Activated effector memory CD4-positive, alpha-beta T cell treated with anti-CD3 and anti-CD28 coated beads, Interleukin-2, amount 50 U/mL, for 16 hours (primary cell): ENCODE measurements at regions not wholly inside any gene's neighbourhood (a gene's known extent, or its start where the extent isn't known, plus 50 kb on each side); places are given as distances from the start of the nearest gene placed in this dataset.

Source experiments
- DNase-seq: peaks from one replicate; pipeline ENCODE4 v3.0.0-alpha.2; 2020

- DNase-seq = no peak
These were observed 471.9 kb downstream of the KCTD12 start for GRCh38 chr13:76414320-76414719.

GRCh38 chr13:76406243-76406642 lies 480.0 kb downstream of the KCTD12 start:
- no peak for DNase-seq

GRCh38 chr13:76398425-76398824 lies 487.8 kb downstream of the KCTD12 start:
- DNase-seq = no peak

- DNase-seq = no peak
These were observed 488.8 kb downstream of the KCTD12 start for GRCh38 chr13:76397413-76397812.

GRCh38 chr13:76389321-76389720 lies 496.9 kb downstream of the KCTD12 start:
- DNase-seq = no peak

GRCh38 chr13:76387566-76387965 lies 498.6 kb downstream of the KCTD12 start:
- no peak for DNase-seq

- no peak for DNase-seq
These were observed 499.9 kb downstream of the KCTD12 start for GRCh38 chr13:76386321-76386720.

- DNase-seq = no peak
These were observed 500.6 kb downstream of the KCTD12 start for GRCh38 chr13:76385586-76385985.

GRCh38 chr13:76383676-76384461 lies 502.3 kb downstream of the KCTD12 start:
- no peak for DNase-seq

GRCh38 chr13:76380446-76381065 lies 505.6 kb downstream of the KCTD12 start:
- no peak for DNase-seq

- no peak for DNase-seq
These were observed 506.7 kb downstream of the KCTD12 start for GRCh38 chr13:76379341-76380105.

- DNase-seq = no peak
These were observed 507.4 kb downstream of the KCTD12 start for GRCh38 chr13:76378767-76379166.

- DNase-seq = no peak
These were observed 522.4 kb downstream of the KCTD12 start for GRCh38 chr13:76363682-76364289.

GRCh38 chr13:76361868-76362267 lies 524.3 kb downstream of the KCTD12 start:
- DNase-seq = no peak

GRCh38 chr13:76351541-76352229 lies 534.5 kb downstream of the KCTD12 start:
- DNase-seq = no peak

GRCh38 chr13:76350399-76350798 lies 535.8 kb downstream of the KCTD12 start:
- DNase-seq = no peak

GRCh38 chr13:76349700-76350099 lies 536.5 kb downstream of the KCTD12 start:
- no peak for DNase-seq

GRCh38 chr13:76339649-76340048 lies 546.6 kb downstream of the KCTD12 start:
- no peak for DNase-seq

- no peak for DNase-seq
These were observed 548.2 kb downstream of the KCTD12 start for GRCh38 chr13:76338003-76338402.

GRCh38 chr13:76336889-76337844 lies 549.0 kb downstream of the KCTD12 start:
- DNase-seq = no peak

- DNase-seq = no peak
These were observed 550.7 kb downstream of the KCTD12 start for GRCh38 chr13:76335463-76335862.
